H9 (cell line): ENCODE measurements at regions not wholly inside any gene's neighbourhood (a gene's known extent, or its start where the extent isn't known, plus 50 kb on each side); places are given as distances from the start of the nearest gene placed in this dataset.

Experiments used
- DNase-seq: peaks from one replicate; pipeline ENCODE4 v3.0.0-alpha.2; 2017
- H2AFZ ChIP-seq: one replicate; pipeline ENCODE4 v1.6.1; 2013; ENCODE audit warnings: mild to moderate bottlenecking, low read length, control low read depth, moderate library complexity
- H2AK5ac ChIP-seq: 2 replicates; pipeline ENCODE4 v1.6.1; 2013; ENCODE audit warnings: low read length, control low read depth, mixed read lengths; ENCODE audit not compliant: insufficient read length
- H2BK120ac ChIP-seq: one replicate; pipeline ENCODE4 v1.6.1; 2013; ENCODE audit warnings: low read depth, mild to moderate bottlenecking, low read length, control low read depth, inconsistent platforms; ENCODE audit not compliant: poor library complexity, severe bottlenecking
- H2BK12ac ChIP-seq: 2 replicates; pipeline ENCODE4 v1.6.1; 2013; ENCODE audit warnings: low read length, control low read depth, mixed read lengths, low read depth; ENCODE audit not compliant: insufficient read length
- H2BK15ac ChIP-seq: 2 replicates; pipeline ENCODE4 v1.6.1; 2013; ENCODE audit warnings: low read depth, low read length, control low read depth
- H2BK20ac ChIP-seq: one replicate; pipeline ENCODE4 v1.6.1; 2013; ENCODE audit warnings: low read depth, mild to moderate bottlenecking, low read length, control low read depth, inconsistent platforms; ENCODE audit not compliant: poor library complexity, severe bottlenecking
- H2BK5ac ChIP-seq: 2 replicates; pipeline ENCODE4 v1.6.1; 2013; ENCODE audit warnings: low read length, control low read depth, mixed read lengths; ENCODE audit not compliant: insufficient read length
- H3K14ac ChIP-seq: 2 replicates; pipeline ENCODE4 v1.6.1; 2013; ENCODE audit warnings: low read length, control low read depth; ENCODE audit not compliant: insufficient read depth
- H3K18ac ChIP-seq: 2 replicates; pipeline ENCODE4 v1.6.1; 2013; ENCODE audit warnings: low read depth, mild to moderate bottlenecking, mixed read lengths, low read length, control low read depth; ENCODE audit not compliant: insufficient read length
- H3K23ac ChIP-seq: 2 replicates; pipeline ENCODE4 v1.6.1; 2013; ENCODE audit warnings: low read length, control low read depth, mixed read lengths, low read depth; ENCODE audit not compliant: insufficient read length
- H3K23me2 ChIP-seq: 2 replicates; pipeline ENCODE4 v1.6.1; 2013; ENCODE audit warnings: low read depth, mild to moderate bottlenecking, mixed read lengths, low read length, control low read depth; ENCODE audit not compliant: insufficient read length, poor library complexity, severe bottlenecking
- H3K27ac ChIP-seq: 2 replicates; pipeline ENCODE4 v1.5.1; 2013; ENCODE audit warnings: low read length, control low read depth, mixed read lengths, low read depth; ENCODE audit not compliant: insufficient read length
- H3K27me3 ChIP-seq: 2 replicates; pipeline ENCODE4 v1.6.1; 2013; ENCODE audit warnings: low read length, control low read depth, inconsistent platforms; ENCODE audit not compliant: insufficient read depth
- H3K4ac ChIP-seq: 2 replicates; pipeline ENCODE4 v1.6.1; 2013; ENCODE audit warnings: low read depth, mild to moderate bottlenecking, control low read depth, inconsistent platforms, low read length, moderate library complexity
- H3K4me1 ChIP-seq: 2 replicates; pipeline ENCODE4 v1.6.1; 2013; ENCODE audit warnings: low read length, control low read depth, inconsistent platforms; ENCODE audit not compliant: insufficient read depth
- H3K4me2 ChIP-seq: 2 replicates; pipeline ENCODE4 v1.6.1; 2013; ENCODE audit warnings: low read length, control low read depth, mixed read lengths; ENCODE audit not compliant: insufficient read length, insufficient read depth
- H3K56ac ChIP-seq: 2 replicates; pipeline ENCODE4 v1.6.1; 2013; ENCODE audit warnings: low read depth, mild to moderate bottlenecking, mixed read lengths, low read length, control low read depth; ENCODE audit not compliant: insufficient read length
- H3K79me1 ChIP-seq: 2 replicates; pipeline ENCODE4 v1.6.1; 2013; ENCODE audit warnings: low read depth, mild to moderate bottlenecking, moderate library complexity, low read length, control low read depth, inconsistent platforms; ENCODE audit not compliant: insufficient read depth, poor library complexity, severe bottlenecking
- H3K79me2 ChIP-seq: 2 replicates; pipeline ENCODE4 v1.6.1; 2013; ENCODE audit warnings: low read length, control low read depth, inconsistent platforms; ENCODE audit not compliant: insufficient read depth
- H3K9ac ChIP-seq: 2 replicates; pipeline ENCODE4 v1.6.1; 2013; ENCODE audit warnings: low read length, control low read depth, mixed read lengths; ENCODE audit not compliant: insufficient read length; ENCODE audit errors: extremely low read depth
- H3K9me3 ChIP-seq: one replicate; pipeline ENCODE4 v1.6.1; 2013; ENCODE audit warnings: low read depth, low read length, inconsistent platforms; ENCODE audit not compliant: control insufficient read depth
- H3T11ph ChIP-seq: one replicate; pipeline ENCODE4 v1.6.1; 2013; ENCODE audit warnings: mild to moderate bottlenecking, low read length, control low read depth, inconsistent platforms
- H4K20me1 ChIP-seq: one replicate; pipeline ENCODE4 v1.6.1; 2013; ENCODE audit not compliant: control insufficient read depth, insufficient read length, insufficient read depth
- H4K5ac ChIP-seq: 2 replicates; pipeline ENCODE4 v1.6.1; 2013; ENCODE audit warnings: low read depth, mild to moderate bottlenecking, mixed read lengths, low read length, control low read depth; ENCODE audit not compliant: insufficient read length
- H4K8ac ChIP-seq: replicated peaks from 2 replicates; pipeline ENCODE4 v1.6.1; 2013; ENCODE audit warnings: low read length, control low read depth, mixed read lengths, low read depth; ENCODE audit not compliant: insufficient read length
- H4K91ac ChIP-seq: 2 replicates; pipeline ENCODE4 v1.6.1; 2013; ENCODE audit warnings: low read depth, mild to moderate bottlenecking, moderate library complexity, mixed read lengths, low read length, control low read depth; ENCODE audit not compliant: insufficient read length
- H3K27ac Mint-ChIP-seq, 3 experiments: 2 replicates in 2 of 3; 3 replicates in 1 of 3; pipeline ENCODE4 v1.8.0; 2020 to 2021; ENCODE audit warnings: mixed read lengths in 3 of 3, mild to moderate bottlenecking in 1 of 3, moderate library complexity in 1 of 3
- H3K27me3 Mint-ChIP-seq: 2 replicates; pipeline ENCODE4 v1.8.0; 2021; ENCODE audit warnings: low read depth, mild to moderate bottlenecking, moderate library complexity, mixed read lengths
- H3K36me3 Mint-ChIP-seq, 3 experiments: 2 replicates in 2 of 3; 3 replicates in 1 of 3; pipeline ENCODE4 v1.8.0; 2020 to 2021; ENCODE audit warnings: low read depth in 3 of 3, mixed read lengths in 3 of 3; ENCODE audit not compliant: insufficient read depth in 1 of 3
- H3K4me1 Mint-ChIP-seq, 2 experiments: 2 replicates each; pipeline ENCODE4 v1.8.0; 2020; ENCODE audit warnings: mixed read lengths in 2 of 2
- H3K4me3 Mint-ChIP-seq, 2 experiments: 2 replicates in 1 of 2; 3 replicates in 1 of 2; pipeline ENCODE4 v1.8.0; 2020 to 2021; ENCODE audit warnings: mild to moderate bottlenecking in 2 of 2, mixed read lengths in 2 of 2, moderate library complexity in 1 of 2
- H3K9me3 Mint-ChIP-seq, 2 experiments: 2 replicates in 1 of 2; 3 replicates in 1 of 2; pipeline ENCODE4 v1.8.0; 2020; ENCODE audit warnings: mild to moderate bottlenecking in 2 of 2, mixed read lengths in 2 of 2, moderate library complexity in 1 of 2
- CTCF ChIP-seq: fragments of 200-600 bp; sonication (generic); conservative IDR thresholded peaks from 3 replicates; pipeline ENCODE4 v1.8.0; 2021; ENCODE audit warnings: antibody characterized with exemption, mild to moderate bottlenecking
- WGBS: extraction: QIAGEN DNeasy Blood & Tissue Kit; methylation state at CpG from one replicate; pipeline ENCODE4 v1.1.7; 2013; ENCODE audit warnings: missing lambda C conversion rate, low lambda C conversion rate, mixed read lengths; ENCODE audit not compliant: insufficient read length; ENCODE audit errors: extremely low coverage; 5-methylcytosine and 5-hydroxymethylcytosine counted together

GRCh38 chr15:38746211-38746610, 181.6 kb upstream of the RASGRP1 start:
- H3K36me3 Mint-ChIP-seq, result no peaks in the 10 kb centered on the region
- H3K23ac ChIP-seq, result no peak overlapping the region

More at GRCh38 chr15:38746211-38746610, 181.6 kb upstream of the RASGRP1 start:
- WGBS, result no CpG with 5 or more reads among the region's 1 CpG
- H3K56ac ChIP-seq, result no peak overlapping the region
- H2BK15ac ChIP-seq, result no peak overlapping the region
- H2BK120ac ChIP-seq, result no peak overlapping the region
- no peak overlapping the region for H3T11ph ChIP-seq
- no peak overlapping the region for H3K4me2 ChIP-seq
- no peak overlapping the region for H3K4ac ChIP-seq
- H3K9me3 ChIP-seq, result no peaks in the 10 kb centered on the region
- no peaks in the 10 kb centered on the region for H3K23me2 ChIP-seq
- H2AFZ ChIP-seq, result no peak overlapping the region
- no peaks in the 10 kb centered on the region for H3K27me3 ChIP-seq
- H4K5ac ChIP-seq, result no peak overlapping the region
- no peak overlapping the region for H2BK12ac ChIP-seq
- H4K20me1 ChIP-seq, result no peaks in the 10 kb centered on the region
- H3K79me1 ChIP-seq, result no peaks in the 10 kb centered on the region
- H3K18ac ChIP-seq, result no peak overlapping the region
- H2BK20ac ChIP-seq, result no peak overlapping the region
- no peaks in the 10 kb centered on the region for H3K79me2 ChIP-seq
- no peak overlapping the region for H3K27ac ChIP-seq
- no peak overlapping the region for H3K27ac Mint-ChIP-seq
- H4K8ac ChIP-seq, result no peak overlapping the region
- H2AK5ac ChIP-seq, result no peak overlapping the region
- H3K4me1 Mint-ChIP-seq, result no peaks in the 10 kb centered on the region
- no peak overlapping the region for H3K4me3 Mint-ChIP-seq
- DNase-seq, result no peak
- no peaks in the 10 kb centered on the region for H3K4me1 ChIP-seq
- H3K9me3 Mint-ChIP-seq, result no peaks in the 10 kb centered on the region
- TF ChIP-seq CTCF, result no peak
- H3K27me3 Mint-ChIP-seq, result no peaks in the 10 kb centered on the region
- no peak overlapping the region for H3K14ac ChIP-seq
- no peak overlapping the region for H3K9ac ChIP-seq
- no peak overlapping the region for H4K91ac ChIP-seq
- H2BK5ac ChIP-seq, result no peak overlapping the region
